ENCODE measurements at regions not wholly inside any gene's neighbourhood (a gene's known extent, or its start where the extent isn't known, plus 50 kb on each side); places are given as distances from the start of the nearest gene placed in this dataset.

GRCh38 chr4:58767598-58767997 lies 1657.4 kb upstream of the IGFBP7 start:
- TF ChIP-seq CTCF (conservative IDR thresholded peaks at IDR 0.05 in 1 of 2, IDR thresholded peaks at IDR 0.05 in 1 of 2; ENCODE audit: extremely low read depth in 1 of 2, insufficient read depth in 1 of 2, low read depth in 1 of 2, low read length in 2 of 2) (no peak), EZH2 (IDR thresholded peaks at IDR 0.05; ENCODE audit: borderline replicate concordance, low read length) (no peak)
